Right cardiac atrium (tissue), 5 donors: ENCODE measurements at regions not wholly inside any gene's neighbourhood (a gene's known extent, or its start where the extent isn't known, plus 50 kb on each side); places are given as distances from the start of the nearest gene placed in this dataset.

ENCODE experiments used
- ATAC-seq, 2 donors: fragments of 200-7000 bp; cut with Tn5 transposase; one replicate each; pipeline versions ENCODE4 v1.8.0 to v1.9.1; 2020; ENCODE audit warnings: moderate library complexity in 2 of 2, mild to moderate bottlenecking in 1 of 2
- DNase-seq, 3 donors: peaks; one replicate each; pipeline ENCODE4 v3.0.0-alpha.2; 2020
- H3K27ac ChIP-seq: one replicate; pipeline ENCODE4 v1.5.1; 2013; ENCODE audit warnings: mild to moderate bottlenecking, low read length, control low read depth, moderate library complexity
- H3K27me3 ChIP-seq: one replicate; pipeline ENCODE4 v1.6.1; 2013; ENCODE audit not compliant: control insufficient read depth, insufficient read depth
- H3K4me1 ChIP-seq: one replicate; pipeline ENCODE4 v1.6.1; 2013; ENCODE audit warnings: low read length; ENCODE audit not compliant: control insufficient read depth, insufficient read depth
- H3K4me3 ChIP-seq: one replicate; pipeline ENCODE4 v1.5.1; 2013; ENCODE audit warnings: low read length, control low read depth
- H3K9me3 ChIP-seq: one replicate; pipeline ENCODE4 v1.6.1; 2013; ENCODE audit warnings: low read length; ENCODE audit not compliant: control insufficient read depth
- WGBS: extraction: QIAGEN DNeasy Blood & Tissue Kit; methylation state at CpG from one replicate; pipeline ENCODE4 v1.1.7; 2013; 5-methylcytosine and 5-hydroxymethylcytosine counted together
- intact Hi-C, 4 donors: fragments of 100-400 bp; cut with DNase I; formaldehyde crosslinking; loops; one replicate each; pipeline versions ENCODE4 v1.11.0 to v1.14.0; 2022 to 2023
- donor health status: healthy with polysubstance abuse.
- donor health status: DM: no; HTN: yes; CAD: no.
- donor health status: DM: no; HTN: no; CAD: no.
- donor health status: DM: no; HTN: yes; CAD: no; lungs with severe emphysema.
- donor health status: DM: yes; HTN: yes; CAD: no.

DNA sequence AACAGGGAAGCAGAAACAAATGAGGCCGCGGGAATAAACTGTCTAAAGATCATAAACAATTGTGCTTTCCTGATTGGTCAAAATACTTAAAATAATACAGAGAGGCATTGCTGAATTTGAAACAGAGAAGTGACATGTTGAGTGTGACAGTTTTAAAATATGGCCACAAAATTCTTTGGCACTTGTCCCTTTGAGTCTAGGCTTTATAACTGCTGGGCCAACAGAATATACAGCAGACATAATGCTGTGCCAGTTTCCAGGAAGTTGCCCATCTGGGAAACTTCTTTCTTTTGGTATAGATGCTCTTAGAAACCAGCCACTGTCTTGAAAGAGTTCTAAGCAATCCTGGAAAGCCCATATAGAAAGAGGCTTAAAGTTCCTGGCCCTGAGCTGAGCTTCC, 668.4 kb downstream of the CENPC start:
- Histone ChIP-seq H3K4me3 (no peak overlapping the region), H3K27me3 (no peaks in the 10 kb centered on the region), H3K4me1 (no peaks in the 10 kb centered on the region), H3K9me3 (no peaks in the 10 kb centered on the region), H3K27ac (no peak overlapping the region)
- intact Hi-C loops, result no loop called here
- ATAC-seq, result no peak
- DNase-seq, result no peak
- WGBS, result 95% methylated on average over 2 of the region's 2 CpGs

DNA sequence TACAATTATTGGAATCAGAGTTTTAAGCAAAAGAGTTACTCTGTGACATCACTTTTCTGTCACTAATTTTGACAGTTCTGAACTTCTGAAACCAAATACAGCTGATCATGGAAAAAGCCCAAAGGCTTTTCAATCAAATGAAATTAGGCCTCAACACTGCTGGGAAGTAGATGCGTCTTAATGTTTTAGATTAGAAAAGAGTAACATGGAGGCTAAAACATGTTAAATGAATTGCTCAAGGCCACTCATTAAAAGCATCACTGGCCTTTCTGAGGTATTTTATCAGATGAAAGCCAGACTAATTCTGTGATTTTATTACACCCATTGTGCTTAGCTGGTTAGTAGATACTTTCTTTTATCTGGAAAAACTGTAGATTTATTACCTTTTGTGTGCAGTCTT, 672.6 kb downstream of the CENPC start:
- Histone ChIP-seq H3K4me3 (no peak overlapping the region), H3K27ac (no peak overlapping the region), H3K4me1 (no peaks in the 10 kb centered on the region), H3K27me3 (no peaks in the 10 kb centered on the region), H3K9me3 (no peaks in the 10 kb centered on the region)
- intact Hi-C loops, result no loop called here
- ATAC-seq, result no peak
- DNase-seq, result no peak
- WGBS, result 89% methylated on average over 1 of the region's 1 CpG

GRCh38 chr4:66863481-66863880, 681.8 kb downstream of the CENPC start:
- ATAC-seq, result no peak
- Histone ChIP-seq H3K9me3 (no peaks in the 10 kb centered on the region), H3K27ac (no peak overlapping the region), H3K4me1 (no peaks in the 10 kb centered on the region), H3K4me3 (no peak overlapping the region), H3K27me3 (no peaks in the 10 kb centered on the region)
- no peak for DNase-seq
- intact Hi-C loops, result no loop called here

GRCh38 chr4:66855956-66856355, 689.3 kb downstream of the CENPC start:
- intact Hi-C loops, result no loop called here
- DNase-seq, result no peak
- no peaks in the 10 kb centered on the region for H3K27me3 ChIP-seq
- no peak for ATAC-seq
- WGBS, result 43% methylated on average over 1 of the region's 1 CpG
- H3K4me1 ChIP-seq, result no peaks in the 10 kb centered on the region
- no peaks in the 10 kb centered on the region for H3K9me3 ChIP-seq
- no peak overlapping the region for H3K27ac ChIP-seq
- no peak overlapping the region for H3K4me3 ChIP-seq

GRCh38 chr4:66853845-66854244, 691.5 kb downstream of the CENPC start:
- ATAC-seq (no peak), DNase-seq (no peak)
- H3K4me1 ChIP-seq, result no peaks in the 10 kb centered on the region
- no peaks in the 10 kb centered on the region for H3K9me3 ChIP-seq
- intact Hi-C loops, result no loop called here
- no peak overlapping the region for H3K4me3 ChIP-seq
- H3K27ac ChIP-seq, result no peak overlapping the region
- WGBS, result 87% methylated on average over 3 of the region's 3 CpGs
- no peaks in the 10 kb centered on the region for H3K27me3 ChIP-seq

- Histone ChIP-seq H3K27ac (no peak overlapping the region), H3K4me1 (no peaks in the 10 kb centered on the region), H3K27me3 (no peaks in the 10 kb centered on the region), H3K9me3 (no peaks in the 10 kb centered on the region), H3K4me3 (no peak overlapping the region)
- DNase-seq (no peak), ATAC-seq (no peak)
- 45% methylated on average over 2 of the region's 2 CpGs for WGBS
- intact Hi-C loops, result no loop called here
These were observed 692.5 kb downstream of the CENPC start for GRCh38 chr4:66852843-66853242.

GRCh38 chr4:66849596-66849995, 695.7 kb downstream of the CENPC start:
- WGBS, result 55% methylated on average over 1 of the region's 1 CpG
- Histone ChIP-seq H3K27ac (no peak overlapping the region), H3K4me3 (no peak overlapping the region), H3K27me3 (no peaks in the 10 kb centered on the region), H3K9me3 (no peaks in the 10 kb centered on the region), H3K4me1 (no peaks in the 10 kb centered on the region)
- DNase-seq, result no peak
- intact Hi-C loops, result no loop called here
- no peak for ATAC-seq

- DNase-seq (no peak), ATAC-seq (no peak)
- Histone ChIP-seq H3K27me3 (no peaks in the 10 kb centered on the region), H3K4me3 (no peak overlapping the region), H3K27ac (no peak overlapping the region), H3K4me1 (no peaks in the 10 kb centered on the region), H3K9me3 (no peaks in the 10 kb centered on the region)
- intact Hi-C loops, result no loop called here
- 83% methylated on average over 1 of the region's 1 CpG for WGBS
These were observed 702.6 kb downstream of the CENPC start for GRCh38 chr4:66842724-66843088.

DNA sequence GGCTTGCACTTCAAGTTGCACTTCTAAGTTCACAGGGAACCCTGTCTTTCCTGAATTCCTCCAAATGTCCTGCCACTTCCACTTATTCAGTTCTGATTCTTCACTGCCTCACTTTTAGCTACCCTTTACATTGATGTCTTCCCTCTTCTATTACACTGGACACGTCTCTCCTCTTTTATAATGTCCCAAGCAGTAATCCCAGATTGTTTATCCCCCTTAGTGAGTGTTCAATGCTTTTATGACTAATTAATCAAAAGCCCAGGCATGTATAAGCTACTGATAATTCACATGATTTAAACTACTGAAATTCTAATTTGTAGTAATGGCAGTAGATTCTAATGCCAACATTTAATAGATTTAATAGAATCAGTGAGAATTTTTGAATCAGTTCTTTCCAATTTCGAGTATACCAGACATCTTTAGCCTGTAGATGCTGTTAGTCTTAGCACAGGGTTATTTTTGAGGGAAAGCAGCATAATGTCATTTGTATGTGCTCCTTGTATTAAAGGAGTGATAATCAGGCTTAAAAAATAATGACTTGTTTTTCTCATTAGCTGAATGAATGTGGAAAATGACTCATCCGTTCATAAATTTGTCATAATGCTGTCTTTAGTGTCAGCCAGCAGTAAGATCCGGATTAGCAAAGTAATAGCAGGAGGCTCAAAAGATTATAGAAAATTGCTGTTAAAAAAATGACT, 703.1 kb downstream of the CENPC start:
- Histone ChIP-seq H3K9me3 (no peaks in the 10 kb centered on the region), H3K4me1 (no peaks in the 10 kb centered on the region), H3K27me3 (no peaks in the 10 kb centered on the region), H3K27ac (no peak overlapping the region), H3K4me3 (no peak overlapping the region)
- no peak for ATAC-seq
- DNase-seq, result no peak
- WGBS, result 68% methylated on average over 4 of the region's 4 CpGs
- intact Hi-C loops, result no loop called here

DNA sequence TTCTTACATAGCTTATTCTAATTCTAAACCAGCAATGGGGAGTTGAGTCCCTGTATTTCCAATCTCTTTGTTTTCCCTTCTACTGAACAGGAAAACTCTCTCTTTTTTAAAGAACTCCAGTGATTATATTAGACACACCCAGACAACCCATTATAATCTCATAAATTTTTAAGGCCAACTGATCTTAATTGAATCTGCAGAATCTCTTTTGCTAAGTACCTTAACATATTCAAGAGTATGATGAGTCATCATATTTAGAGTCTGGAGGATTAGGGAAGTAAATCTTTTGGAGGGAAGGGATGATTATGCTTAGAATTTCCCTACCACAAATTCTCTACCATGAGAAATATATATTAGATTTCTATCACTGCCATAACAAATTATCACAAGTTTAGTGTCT, 705.1 kb downstream of the CENPC start:
- Histone ChIP-seq H3K27me3 (no peaks in the 10 kb centered on the region), H3K9me3 (no peaks in the 10 kb centered on the region), H3K4me1 (no peaks in the 10 kb centered on the region), H3K4me3 (no peak overlapping the region), H3K27ac (no peak overlapping the region)
- intact Hi-C loops, result no loop called here
- DNase-seq, result no peak
- no peak for ATAC-seq

GRCh38 chr4:66837279-66837922, 707.9 kb downstream of the CENPC start:
- H3K9me3 ChIP-seq, result no peaks in the 10 kb centered on the region
- no peaks in the 10 kb centered on the region for H3K27me3 ChIP-seq
- H3K4me1 ChIP-seq, result no peaks in the 10 kb centered on the region
- no peak for DNase-seq
- intact Hi-C loops, result no loop called here
- no peak overlapping the region for H3K27ac ChIP-seq
- no peak for ATAC-seq
- WGBS, result 39% methylated on average over 5 of the region's 5 CpGs
- no peak overlapping the region for H3K4me3 ChIP-seq

- ATAC-seq, result no peak
These were observed 716.0 kb downstream of the CENPC start for GRCh38 chr4:66829310-66829709.

More at GRCh38 chr4:66829310-66829709, 716.0 kb downstream of the CENPC start:
- H3K4me3 ChIP-seq, result no peak overlapping the region
- no peaks in the 10 kb centered on the region for H3K9me3 ChIP-seq
- H3K27me3 ChIP-seq, result no peaks in the 10 kb centered on the region
- H3K27ac ChIP-seq, result no peak overlapping the region
- intact Hi-C loops, result no loop called here
- DNase-seq, result no peak
- H3K4me1 ChIP-seq, result no peaks in the 10 kb centered on the region
